Peyer's patch (tissue), 4 donors: ENCODE measurements at regions not wholly inside any gene's neighbourhood (a gene's known extent, or its start where the extent isn't known, plus 50 kb on each side); places are given as distances from the start of the nearest gene placed in this dataset.

ENCODE experiments used
- DNase-seq, 3 donors: peaks; one replicate each; pipeline ENCODE4 v3.0.0-alpha.2; 2017 to 2019
- H3K27ac ChIP-seq, 4 donors: fragments of 200-600 bp; sonication (generic); one replicate each; pipeline ENCODE4 v1.5.1; 2016 to 2019
- H3K27me3 ChIP-seq, 2 donors: fragments of 200-600 bp; sonication (generic); one replicate each; pipeline ENCODE4 v1.5.1; 2019
- H3K36me3 ChIP-seq, 3 donors: fragments of 200-600 bp; sonication (generic); one replicate each; pipeline ENCODE4 v1.5.1; 2016 to 2019
- H3K4me1 ChIP-seq, 4 donors: fragments of 200-600 bp; sonication (generic); one replicate each; pipeline ENCODE4 v1.5.1; 2016 to 2019
- H3K4me3 ChIP-seq, 4 donors: fragments of 200-600 bp; sonication (generic); 1 replicate in 3 of 4; 2 replicates in 1 of 4; pipeline ENCODE4 v1.5.1; 2016 to 2019; ENCODE audit warnings: mild to moderate bottlenecking in 1 of 4
- H3K9me3 ChIP-seq, 4 donors: fragments of 200-600 bp; sonication (generic); one replicate each; pipeline ENCODE4 v1.5.1; 2016 to 2019; ENCODE audit warnings: mild to moderate bottlenecking in 1 of 4
- POLR2A ChIP-seq, 2 donors: fragments of 450-650 bp; IDR thresholded peaks; one replicate each; pipeline ENCODE4 v1.5.1; 2017; ENCODE audit warnings: antibody characterized with exemption in 2 of 2, mild to moderate bottlenecking in 2 of 2, moderate library complexity in 2 of 2
- TF ChIP-seq, protein P1 (sequence below), 6 experiments: fragments of 450-650 bp in 4 of 6; fragments of 200-600 bp in 2 of 6; sonication (generic) in 1 of 6; IDR thresholded peaks; one replicate each; pipeline ENCODE4 v1.5.1; 2017 to 2019; ENCODE audit warnings: antibody characterized with exemption in 6 of 6, mild to moderate bottlenecking in 3 of 6, moderate library complexity in 1 of 6

DNA sequence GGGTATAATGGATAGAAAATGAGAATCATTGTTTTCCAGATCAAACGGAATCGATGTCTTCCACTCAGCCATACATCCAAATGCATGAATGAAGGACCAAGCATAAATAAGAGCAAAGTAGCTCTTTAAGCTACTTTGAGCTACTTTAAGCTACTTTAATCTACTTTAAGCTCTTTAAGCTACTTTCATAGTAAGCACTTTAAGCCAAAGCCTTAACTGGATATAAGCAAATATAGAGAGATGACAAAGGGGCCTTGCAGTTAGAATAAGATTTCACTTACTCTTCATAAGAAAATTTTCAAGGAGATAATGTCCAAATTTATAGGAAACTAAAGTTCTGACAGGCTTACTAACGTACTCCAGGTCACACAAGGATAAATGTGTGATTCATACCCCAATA lies 355.6 kb upstream of the KITLG start:
- H3K36me3 ChIP-seq = no peaks in the 10 kb centered on the region
- H3K27ac ChIP-seq = no peak overlapping the region
- peaks cover 0 to 6% (median 0%) of the 10 kb centered on the region in 4 donors for H3K4me1 ChIP-seq
- H3K4me3 ChIP-seq = no peak overlapping the region
- H3K9me3 ChIP-seq = no peaks in the 10 kb centered on the region
- no peaks in the 10 kb centered on the region for H3K27me3 ChIP-seq
- no peak for DNase-seq
- TF ChIP-seq, protein P1, sequence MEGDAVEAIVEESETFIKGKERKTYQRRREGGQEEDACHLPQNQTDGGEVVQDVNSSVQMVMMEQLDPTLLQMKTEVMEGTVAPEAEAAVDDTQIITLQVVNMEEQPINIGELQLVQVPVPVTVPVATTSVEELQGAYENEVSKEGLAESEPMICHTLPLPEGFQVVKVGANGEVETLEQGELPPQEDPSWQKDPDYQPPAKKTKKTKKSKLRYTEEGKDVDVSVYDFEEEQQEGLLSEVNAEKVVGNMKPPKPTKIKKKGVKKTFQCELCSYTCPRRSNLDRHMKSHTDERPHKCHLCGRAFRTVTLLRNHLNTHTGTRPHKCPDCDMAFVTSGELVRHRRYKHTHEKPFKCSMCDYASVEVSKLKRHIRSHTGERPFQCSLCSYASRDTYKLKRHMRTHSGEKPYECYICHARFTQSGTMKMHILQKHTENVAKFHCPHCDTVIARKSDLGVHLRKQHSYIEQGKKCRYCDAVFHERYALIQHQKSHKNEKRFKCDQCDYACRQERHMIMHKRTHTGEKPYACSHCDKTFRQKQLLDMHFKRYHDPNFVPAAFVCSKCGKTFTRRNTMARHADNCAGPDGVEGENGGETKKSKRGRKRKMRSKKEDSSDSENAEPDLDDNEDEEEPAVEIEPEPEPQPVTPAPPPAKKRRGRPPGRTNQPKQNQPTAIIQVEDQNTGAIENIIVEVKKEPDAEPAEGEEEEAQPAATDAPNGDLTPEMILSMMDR (IDR thresholded peaks at IDR 0.05) = no peak
- no peak for TF ChIP-seq POLR2A (IDR thresholded peaks at IDR 0.05)

DNA sequence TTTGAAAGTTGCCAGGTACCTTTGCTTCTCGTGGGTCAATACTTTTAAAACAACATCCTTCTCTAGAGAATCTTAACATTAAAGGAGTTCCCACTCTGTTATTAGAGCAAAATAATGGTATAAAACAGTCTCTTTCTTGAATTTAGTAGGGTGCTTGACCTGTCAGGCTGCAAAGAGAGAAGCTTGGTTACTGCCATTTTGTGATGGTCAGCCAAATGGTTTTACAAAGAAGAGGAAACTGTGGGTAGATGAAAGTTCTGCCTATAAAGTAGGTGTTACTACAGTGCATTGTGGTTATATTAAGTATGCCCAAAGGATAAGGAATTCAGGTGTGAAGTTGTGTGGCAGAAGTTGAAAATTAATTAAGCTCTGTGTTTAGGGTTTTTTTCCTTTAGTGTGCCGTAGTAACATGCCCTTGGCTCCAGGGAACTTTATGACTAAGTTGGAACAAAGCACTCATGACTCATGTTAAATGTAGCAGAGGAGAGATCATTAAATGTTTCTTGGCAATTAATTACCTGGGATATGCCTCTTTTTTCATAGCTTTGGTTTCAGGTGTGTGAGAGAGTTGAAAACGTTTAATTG lies 354.0 kb upstream of the KITLG start:
- no peaks in the 10 kb centered on the region for H3K27me3 ChIP-seq
- no peak overlapping the region for H3K4me3 ChIP-seq
- no peaks in the 10 kb centered on the region for H3K9me3 ChIP-seq
- no peak overlapping the region for H3K27ac ChIP-seq
- peaks cover 0 to 6% (median 0%) of the 10 kb centered on the region in 4 donors for H3K4me1 ChIP-seq
- TF ChIP-seq POLR2A (IDR thresholded peaks at IDR 0.05) = no peak
- TF ChIP-seq, protein P1 (IDR thresholded peaks at IDR 0.05) = peak in 1 of 6 experiments; percentile 21
- no peaks in the 10 kb centered on the region for H3K36me3 ChIP-seq
- no peak for DNase-seq

DNA sequence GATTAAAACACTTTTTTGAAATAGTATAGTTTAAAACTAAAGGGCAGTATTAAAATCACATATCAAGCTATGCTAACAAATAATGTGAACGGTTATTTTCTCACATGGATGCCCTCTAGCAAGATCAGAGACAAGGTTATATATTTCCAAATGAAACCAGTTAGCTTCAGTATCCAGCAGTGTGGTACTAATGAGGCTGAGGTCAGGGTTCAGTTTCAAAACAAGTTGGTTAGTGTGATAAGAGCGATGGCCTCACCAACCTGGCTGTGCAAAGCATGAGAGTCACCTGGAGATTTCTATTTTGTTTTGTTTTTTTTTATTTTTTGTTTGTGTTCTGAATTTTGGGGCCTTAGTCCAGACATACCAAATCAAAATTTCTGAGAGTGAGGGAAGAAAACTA lies 352.2 kb upstream of the KITLG start:
- Histone ChIP-seq H3K9me3 (no peaks in the 10 kb centered on the region), H3K27ac (no peak overlapping the region), H3K4me1 (peaks cover 0 to 6% (median 0%) of the 10 kb centered on the region in 4 donors), H3K27me3 (no peaks in the 10 kb centered on the region), H3K36me3 (no peaks in the 10 kb centered on the region), H3K4me3 (no peak overlapping the region)
- no peak for TF ChIP-seq POLR2A (IDR thresholded peaks at IDR 0.05)
- TF ChIP-seq, protein P1 (IDR thresholded peaks at IDR 0.05) = no peak
- peak in 1 of 3 donors; percentile 62 for DNase-seq

DNA sequence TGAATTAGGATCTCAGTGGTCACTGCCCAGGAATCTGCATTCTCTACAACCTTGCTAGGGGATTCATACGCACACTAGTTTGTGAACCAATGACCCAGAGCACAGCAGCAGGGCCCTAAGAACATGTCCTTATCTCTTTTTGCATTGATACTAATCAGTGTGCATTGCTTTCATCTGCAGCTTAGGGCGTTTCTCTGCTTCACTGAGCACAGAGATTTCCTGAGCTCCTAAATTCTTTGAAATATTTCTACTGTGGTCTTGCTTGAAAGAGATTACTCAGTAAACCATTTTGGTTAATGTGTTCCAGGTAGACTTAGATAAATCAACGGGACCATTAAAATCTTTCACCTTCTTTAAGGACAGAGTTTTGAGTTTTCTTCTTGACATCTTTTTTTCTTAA lies 351.3 kb upstream of the KITLG start:
- H3K36me3 ChIP-seq = no peaks in the 10 kb centered on the region
- TF ChIP-seq, protein P1 (IDR thresholded peaks at IDR 0.05) = no peak
- TF ChIP-seq POLR2A (IDR thresholded peaks at IDR 0.05) = no peak
- H3K9me3 ChIP-seq = no peaks in the 10 kb centered on the region
- peaks cover 0 to 6% (median 0%) of the 10 kb centered on the region in 4 donors for H3K4me1 ChIP-seq
- H3K27me3 ChIP-seq = no peaks in the 10 kb centered on the region
- DNase-seq = no peak
- no peak overlapping the region for H3K4me3 ChIP-seq
- no peak overlapping the region for H3K27ac ChIP-seq

DNA sequence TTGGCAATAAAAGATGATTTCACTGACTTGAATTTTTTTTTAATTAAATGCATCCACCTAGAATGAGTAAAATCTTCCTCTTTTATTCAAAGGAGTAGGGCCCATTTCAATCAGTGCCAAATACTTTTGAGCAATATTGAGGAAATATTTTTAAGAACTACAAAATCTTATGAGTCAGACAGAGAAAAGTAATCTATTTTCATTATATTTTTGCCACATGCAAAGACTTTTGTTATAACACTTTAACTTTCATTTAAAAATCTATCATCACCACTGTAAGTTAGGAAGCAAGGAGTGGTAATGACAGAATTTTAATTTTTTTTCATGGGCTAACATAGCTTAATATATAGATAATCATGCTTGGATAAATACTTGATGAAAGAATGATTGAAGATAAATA lies 345.2 kb upstream of the KITLG start:
- no peaks in the 10 kb centered on the region for H3K36me3 ChIP-seq
- no peak overlapping the region for H3K4me3 ChIP-seq
- H3K4me1 ChIP-seq = no peaks in the 10 kb centered on the region
- H3K27me3 ChIP-seq = no peaks in the 10 kb centered on the region
- no peak for DNase-seq
- peak overlapping the region in 1 of 4 donors; percentile 36 for H3K27ac ChIP-seq
- no peak for TF ChIP-seq POLR2A (IDR thresholded peaks at IDR 0.05)
- TF ChIP-seq, protein P1 (IDR thresholded peaks at IDR 0.05) = no peak
- no peaks in the 10 kb centered on the region for H3K9me3 ChIP-seq

DNA sequence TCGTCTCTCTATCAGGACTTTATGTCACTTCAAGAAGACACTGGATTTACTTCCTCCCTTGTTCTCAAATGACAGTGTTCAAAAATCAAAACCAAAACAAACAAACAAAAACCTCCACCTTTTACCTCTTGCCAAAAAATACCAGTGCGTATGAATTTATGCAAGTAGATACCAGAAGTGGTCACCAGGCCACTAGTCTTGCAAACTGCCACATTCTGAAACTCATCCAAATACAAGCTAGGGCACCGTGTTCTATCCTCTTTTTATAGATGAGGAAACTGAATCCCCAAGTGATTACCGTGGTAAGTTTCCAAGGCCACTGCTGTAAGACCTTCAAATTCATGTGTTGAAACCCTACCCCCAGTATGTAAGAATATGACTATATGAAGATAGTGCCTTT lies 343.9 kb upstream of the KITLG start:
- Histone ChIP-seq H3K36me3 (no peaks in the 10 kb centered on the region), H3K27me3 (no peaks in the 10 kb centered on the region), H3K27ac (no peak overlapping the region), H3K4me3 (no peak overlapping the region), H3K9me3 (no peaks in the 10 kb centered on the region), H3K4me1 (no peaks in the 10 kb centered on the region)
- DNase-seq = no peak
- TF ChIP-seq POLR2A (IDR thresholded peaks at IDR 0.05) = no peak
